Right lobe of liver (tissue), 4 donors: ENCODE measurements at regions not wholly inside any gene's neighbourhood (a gene's known extent, or its start where the extent isn't known, plus 50 kb on each side); places are given as distances from the start of the nearest gene placed in this dataset.

Source experiments
- POLR2A ChIP-seq: fragments of 450-650 bp; IDR thresholded peaks from one replicate; pipeline ENCODE4 v1.6.1; 2017; ENCODE audit warnings: antibody characterized with exemption, mild to moderate bottlenecking
- TF ChIP-seq, protein P1 (sequence below), 4 donors: fragments of 200-600 bp in 3 of 4; fragments of 450-650 bp in 1 of 4; IDR thresholded peaks; one replicate each; pipeline versions ENCODE4 v1.5.1 to v1.8.0; 2016 to 2022; ENCODE audit warnings: antibody characterized with exemption in 4 of 4, mild to moderate bottlenecking in 2 of 4
- donor health status: DM: no; HTN: no; CAD: no.
- donor health status: DM: no; HTN: no; CAD: no.
- donor health status: DM: no; HTN: yes; CAD: no.

DNA sequence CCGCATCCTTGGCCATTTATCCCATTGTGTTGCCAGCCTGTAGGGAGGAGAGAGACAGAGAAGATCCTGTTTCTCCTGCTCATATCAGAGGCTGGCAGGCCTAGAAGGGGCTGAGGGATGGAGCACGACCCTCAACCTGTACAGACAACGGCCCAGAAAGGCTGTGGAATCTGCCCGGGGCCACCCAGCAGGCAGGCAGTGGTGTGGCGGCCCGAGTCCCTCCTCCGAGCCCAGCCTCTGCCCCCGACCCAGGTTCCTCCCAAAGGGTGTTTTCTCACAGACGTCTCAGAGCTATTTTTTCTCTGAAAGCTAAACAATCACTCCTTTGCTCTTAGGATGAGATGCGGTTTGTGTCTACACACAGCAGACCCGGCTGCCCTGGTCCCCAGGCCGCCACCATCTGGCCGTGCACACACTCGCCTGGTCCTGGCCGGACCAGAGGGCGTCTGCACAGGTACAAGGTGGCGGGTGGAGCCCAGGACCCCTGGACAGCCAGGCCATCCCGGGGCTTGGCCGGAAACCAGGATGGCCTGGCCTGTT lies 69.3 kb downstream of the FOXL3 start:
- TF ChIP-seq, protein P1, sequence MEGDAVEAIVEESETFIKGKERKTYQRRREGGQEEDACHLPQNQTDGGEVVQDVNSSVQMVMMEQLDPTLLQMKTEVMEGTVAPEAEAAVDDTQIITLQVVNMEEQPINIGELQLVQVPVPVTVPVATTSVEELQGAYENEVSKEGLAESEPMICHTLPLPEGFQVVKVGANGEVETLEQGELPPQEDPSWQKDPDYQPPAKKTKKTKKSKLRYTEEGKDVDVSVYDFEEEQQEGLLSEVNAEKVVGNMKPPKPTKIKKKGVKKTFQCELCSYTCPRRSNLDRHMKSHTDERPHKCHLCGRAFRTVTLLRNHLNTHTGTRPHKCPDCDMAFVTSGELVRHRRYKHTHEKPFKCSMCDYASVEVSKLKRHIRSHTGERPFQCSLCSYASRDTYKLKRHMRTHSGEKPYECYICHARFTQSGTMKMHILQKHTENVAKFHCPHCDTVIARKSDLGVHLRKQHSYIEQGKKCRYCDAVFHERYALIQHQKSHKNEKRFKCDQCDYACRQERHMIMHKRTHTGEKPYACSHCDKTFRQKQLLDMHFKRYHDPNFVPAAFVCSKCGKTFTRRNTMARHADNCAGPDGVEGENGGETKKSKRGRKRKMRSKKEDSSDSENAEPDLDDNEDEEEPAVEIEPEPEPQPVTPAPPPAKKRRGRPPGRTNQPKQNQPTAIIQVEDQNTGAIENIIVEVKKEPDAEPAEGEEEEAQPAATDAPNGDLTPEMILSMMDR (IDR thresholded peaks at IDR 0.05) = no peak
- TF ChIP-seq POLR2A = no peak
